RWPE1 (cell line): ENCODE measurements at regions not wholly inside any gene's neighbourhood (a gene's known extent, or its start where the extent isn't known, plus 50 kb on each side); places are given as distances from the start of the nearest gene placed in this dataset.

Source experiments
- CTCF ChIA-PET: fragments of 350-600 bp; sonication (Branson Sonifier 250); formaldehyde crosslinking; extraction: SDS; loops from one replicate; lab custom pipeline; 2021; lab: Yijun Ruan, JAX
- POLR2A ChIA-PET: fragments of 400-600 bp; formaldehyde crosslinking; extraction: SDS; loops from one replicate; lab custom pipeline; 2020; ENCODE audit warnings: antibody characterized with exemption; ENCODE audit not compliant: low non-redundant PET; lab: Yijun Ruan, JAX
- DNase-seq: peaks from one replicate; pipeline ENCODE4 v3.0.0; 2012; ENCODE audit warnings: low spot score
- H3K27ac ChIP-seq: fragments of 450-650 bp; 2 replicates; pipeline ENCODE4 v1.5.1; 2017
- TF ChIP-seq, protein P1 (sequence below): fragments of 450-650 bp; conservative IDR thresholded peaks from 2 replicates; pipeline ENCODE4 v1.5.1; 2017; ENCODE audit warnings: low read depth, mild to moderate bottlenecking

DNA sequence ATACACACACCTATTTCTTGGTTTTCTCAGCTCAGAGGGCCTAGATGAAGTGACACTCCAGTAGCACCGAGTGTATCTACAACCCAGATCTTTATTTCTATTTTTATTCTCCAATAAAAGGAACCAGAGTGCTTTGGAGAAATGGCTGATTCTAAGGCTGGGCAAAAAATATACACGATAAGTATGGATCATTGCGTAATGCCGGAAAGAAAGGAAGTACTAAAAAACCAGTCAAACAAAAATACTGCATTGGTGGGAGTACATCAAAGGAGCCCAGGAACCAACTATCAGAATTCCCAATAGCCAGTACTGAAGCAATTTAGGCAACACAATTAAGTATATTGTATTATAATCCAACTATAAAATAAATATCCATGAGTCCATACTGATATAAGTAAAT lies 400.9 kb upstream of the CCDC196 start:
- H3K27ac ChIP-seq, result no peak overlapping the region
- ChIA-PET POLR2A (no interaction called here), CTCF (interaction anchor here (0.6 kb wide), 1 partner anchor 238 kb away, joined by 5 read pairs; no protein-coding TSS in a partner anchor)
- TF ChIP-seq, protein P1, sequence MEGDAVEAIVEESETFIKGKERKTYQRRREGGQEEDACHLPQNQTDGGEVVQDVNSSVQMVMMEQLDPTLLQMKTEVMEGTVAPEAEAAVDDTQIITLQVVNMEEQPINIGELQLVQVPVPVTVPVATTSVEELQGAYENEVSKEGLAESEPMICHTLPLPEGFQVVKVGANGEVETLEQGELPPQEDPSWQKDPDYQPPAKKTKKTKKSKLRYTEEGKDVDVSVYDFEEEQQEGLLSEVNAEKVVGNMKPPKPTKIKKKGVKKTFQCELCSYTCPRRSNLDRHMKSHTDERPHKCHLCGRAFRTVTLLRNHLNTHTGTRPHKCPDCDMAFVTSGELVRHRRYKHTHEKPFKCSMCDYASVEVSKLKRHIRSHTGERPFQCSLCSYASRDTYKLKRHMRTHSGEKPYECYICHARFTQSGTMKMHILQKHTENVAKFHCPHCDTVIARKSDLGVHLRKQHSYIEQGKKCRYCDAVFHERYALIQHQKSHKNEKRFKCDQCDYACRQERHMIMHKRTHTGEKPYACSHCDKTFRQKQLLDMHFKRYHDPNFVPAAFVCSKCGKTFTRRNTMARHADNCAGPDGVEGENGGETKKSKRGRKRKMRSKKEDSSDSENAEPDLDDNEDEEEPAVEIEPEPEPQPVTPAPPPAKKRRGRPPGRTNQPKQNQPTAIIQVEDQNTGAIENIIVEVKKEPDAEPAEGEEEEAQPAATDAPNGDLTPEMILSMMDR, result no peak
- DNase-seq, result no peak

DNA sequence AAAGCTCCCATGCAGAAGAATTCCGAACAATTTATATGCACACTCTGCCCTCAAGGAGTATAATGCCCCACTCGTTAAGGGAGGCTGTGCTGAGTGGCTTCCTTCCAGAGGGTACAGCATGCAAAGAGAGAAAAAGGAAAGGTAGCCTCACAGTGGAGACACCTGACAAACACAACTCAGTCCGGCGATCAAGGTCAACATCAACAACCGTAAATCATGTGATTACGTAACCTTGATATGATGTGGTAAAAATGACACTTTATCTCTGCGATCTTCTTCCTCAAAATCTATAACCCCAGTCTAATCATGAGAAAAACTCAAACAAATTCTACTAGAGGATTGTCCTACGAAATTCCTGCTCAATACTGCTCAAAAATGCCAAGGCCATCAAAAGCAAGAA lies 400.5 kb upstream of the CCDC196 start:
- TF ChIP-seq, protein P1, result no peak
- H3K27ac ChIP-seq, result no peak overlapping the region
- POLR2A ChIA-PET, result no interaction called here
- CTCF ChIA-PET, result interaction anchor here (0.6 kb wide), 2 partner anchors 27 to 238 kb away, joined by 3 to 5 read pairs; no protein-coding TSS in a partner anchor
- DNase-seq, result no peak

DNA sequence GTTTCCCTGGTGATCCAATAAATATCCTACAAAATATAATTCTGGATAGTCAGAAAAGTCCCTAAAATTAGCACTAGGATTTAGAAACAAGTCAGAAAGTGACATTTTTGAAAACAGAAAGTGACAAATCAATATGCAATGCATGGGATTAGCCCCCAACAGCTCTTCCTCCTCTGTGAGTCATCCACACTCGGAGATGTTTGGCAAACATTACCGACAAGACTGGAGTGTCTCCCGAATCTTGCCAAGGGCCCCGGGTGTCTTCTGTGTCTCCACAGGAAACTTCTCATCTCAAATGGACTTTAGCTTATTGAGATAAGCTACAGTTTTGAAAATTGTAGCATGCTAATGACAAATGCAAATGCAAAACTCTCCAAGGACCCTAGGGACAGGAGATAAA lies 398.9 kb upstream of the CCDC196 start:
- ChIA-PET CTCF (interaction anchor here (0.6 kb wide), 1 partner anchor 13 kb away, joined by 3 read pairs; no protein-coding TSS in a partner anchor), POLR2A (no interaction called here)
- H3K27ac ChIP-seq, result no peak overlapping the region
- DNase-seq, result no peak
- TF ChIP-seq, protein P1, result no peak

DNA sequence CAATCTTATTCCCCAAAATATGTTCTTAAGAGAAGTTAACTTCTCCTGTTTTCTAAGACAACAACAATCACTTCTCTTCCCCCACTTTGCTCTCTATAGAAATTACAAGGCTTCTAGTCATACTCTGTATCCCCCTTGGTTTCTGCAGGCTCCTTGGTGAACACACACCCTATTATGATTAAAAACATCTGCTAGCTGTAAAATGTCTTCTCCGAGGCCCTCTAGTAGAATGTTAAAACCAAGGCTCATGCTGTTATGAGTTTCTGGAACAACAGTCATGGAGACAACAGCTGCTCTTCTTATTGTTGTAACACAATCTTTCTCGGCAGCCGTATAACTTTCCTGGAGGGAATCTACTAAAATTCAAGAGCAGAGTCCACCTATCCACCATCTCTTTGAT lies 397.5 kb upstream of the CCDC196 start:
- DNase-seq, result no peak
- ChIA-PET POLR2A (no interaction called here), CTCF (interaction anchor here (0.7 kb wide), 1 partner anchor 371 kb away, joined by 3 read pairs; no protein-coding TSS in a partner anchor)
- TF ChIP-seq, protein P1, result no peak
- no peak overlapping the region for H3K27ac ChIP-seq

DNA sequence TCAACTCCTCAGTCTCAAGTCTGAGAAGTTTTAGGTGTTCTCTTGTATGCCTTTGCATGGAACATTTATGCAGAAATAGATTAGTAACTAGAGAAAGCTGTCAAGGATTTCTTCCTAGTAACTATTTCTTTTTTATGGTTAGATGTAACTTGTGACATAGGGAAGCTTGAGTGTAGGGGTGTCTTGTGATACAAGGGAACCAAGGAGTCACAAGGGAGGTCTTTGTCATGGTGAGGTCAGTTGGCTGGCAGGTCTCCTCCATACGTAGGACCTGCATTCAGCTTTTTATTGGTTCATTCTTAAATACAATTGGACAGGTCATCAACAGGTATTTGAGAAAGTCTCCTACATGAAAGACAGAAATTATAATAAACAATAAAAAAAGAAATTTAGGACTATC lies 394.0 kb upstream of the CCDC196 start:
- POLR2A ChIA-PET, result no interaction called here
- DNase-seq, result no peak
- no peak overlapping the region for H3K27ac ChIP-seq
- CTCF ChIA-PET, result interaction anchor here (0.6 kb wide), 1 partner anchor 863 kb away, joined by 3 read pairs; no protein-coding TSS in a partner anchor
- TF ChIP-seq, protein P1, result no peak

DNA sequence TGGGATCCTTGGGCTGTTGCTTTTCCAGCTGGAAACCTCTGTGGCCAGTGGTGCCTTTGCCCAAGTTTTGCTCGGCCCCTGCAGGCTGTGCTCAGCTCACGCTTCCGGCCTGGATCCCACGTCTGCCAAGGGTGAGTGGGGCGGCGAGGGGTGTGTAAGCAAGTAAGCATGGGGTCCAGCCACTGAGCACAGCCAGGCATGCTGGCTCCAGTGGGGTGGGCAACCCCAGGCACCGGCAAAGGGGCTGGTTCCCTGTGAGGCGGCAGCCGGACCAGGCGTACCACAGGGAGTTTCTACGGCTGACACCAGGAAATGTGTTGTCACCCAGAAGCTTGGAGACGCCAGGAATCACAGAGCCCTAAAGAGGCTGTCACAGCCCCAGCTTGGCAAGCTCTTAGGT lies 393.4 kb upstream of the CCDC196 start:
- H3K27ac ChIP-seq, result no peak overlapping the region
- ChIA-PET POLR2A (no interaction called here), CTCF (interaction anchor here (0.6 kb wide), 2 partner anchors 247 to 1864 kb away, joined by 3 read pairs; no protein-coding TSS in a partner anchor)
- TF ChIP-seq, protein P1, result no peak
- DNase-seq, result no peak
